ENCODE measurements at regions not wholly inside any gene's neighbourhood (a gene's known extent, or its start where the extent isn't known, plus 50 kb on each side); places are given as distances from the start of the nearest gene placed in this dataset.

- peaks cover 1% of the 10 kb centered on the region for H3K9me3 Mint-ChIP-seq (ENCODE audit: unreplicated experiment)
- H3K36me3 Mint-ChIP-seq (ENCODE audit: unreplicated experiment) = no peaks in the 10 kb centered on the region
- no peak for TF ChIP-seq CTCF (IDR thresholded peaks at IDR 0.05; ENCODE audit: partially characterized antibody, unreplicated experiment)
- peaks cover 5% of the 10 kb centered on the region for H3K27me3 Mint-ChIP-seq (ENCODE audit: unreplicated experiment)
- DNase-seq = no peak
- H3K4me1 Mint-ChIP-seq (ENCODE audit: low read depth, unreplicated experiment) = peaks cover 8% of the 10 kb centered on the region
- H3K4me3 Mint-ChIP-seq (ENCODE audit: unreplicated experiment) = no peak overlapping the region
- H3K27ac Mint-ChIP-seq (ENCODE audit: unreplicated experiment) = no peak overlapping the region
Observed at GRCh38 chr1:55278378-55278777, 63.2 kb upstream of the USP24 start.

DNA sequence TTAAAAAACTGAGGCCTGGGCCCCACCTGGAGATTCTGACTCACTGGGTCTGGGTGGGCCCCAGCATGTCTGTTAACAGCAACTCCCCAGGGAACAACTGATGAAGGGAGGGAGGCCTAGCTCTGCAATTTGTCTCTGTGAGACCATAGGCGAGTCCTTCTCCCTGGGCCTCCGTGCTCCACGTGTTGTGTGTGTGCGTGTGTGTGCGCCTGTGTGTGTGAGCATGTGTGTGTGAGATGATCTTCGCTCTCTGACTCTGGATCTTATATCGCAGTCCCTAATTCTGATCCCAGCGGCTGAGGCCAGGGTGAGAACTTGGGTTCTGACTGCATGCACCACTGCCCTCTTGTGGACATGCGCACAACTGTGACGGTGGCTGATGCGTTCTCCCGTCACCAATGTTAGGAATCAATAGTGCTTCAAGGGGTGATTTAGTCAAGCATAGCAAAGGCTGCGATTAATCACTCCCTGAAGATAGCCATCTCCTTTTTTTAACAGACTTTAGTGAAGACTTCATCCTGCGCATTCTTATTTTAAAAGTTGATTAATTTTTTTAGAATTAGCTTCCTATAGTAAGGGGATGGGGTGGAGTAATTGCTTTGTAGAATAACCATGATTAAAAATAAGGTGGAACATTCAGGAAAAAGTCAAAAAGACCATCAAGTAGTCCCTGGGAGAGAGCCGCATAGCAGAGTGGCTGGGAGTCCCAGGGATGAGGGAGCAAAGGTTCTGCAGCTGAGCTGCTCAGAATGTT is 62.4 kb upstream of the USP24 start:
- peak; percentile 92 for DNase-seq
- peaks cover 8% of the 10 kb centered on the region for H3K4me1 Mint-ChIP-seq (ENCODE audit: low read depth, unreplicated experiment)
- peaks cover 5% of the 10 kb centered on the region for H3K27me3 Mint-ChIP-seq (ENCODE audit: unreplicated experiment)
- TF ChIP-seq CTCF (IDR thresholded peaks at IDR 0.05; ENCODE audit: partially characterized antibody, unreplicated experiment) = peak; percentile 75
- no peak overlapping the region for H3K27ac Mint-ChIP-seq (ENCODE audit: unreplicated experiment)
- H3K9me3 Mint-ChIP-seq (ENCODE audit: unreplicated experiment) = peaks cover 1% of the 10 kb centered on the region
- no peaks in the 10 kb centered on the region for H3K36me3 Mint-ChIP-seq (ENCODE audit: unreplicated experiment)
- H3K4me3 Mint-ChIP-seq (ENCODE audit: unreplicated experiment) = no peak overlapping the region

DNA sequence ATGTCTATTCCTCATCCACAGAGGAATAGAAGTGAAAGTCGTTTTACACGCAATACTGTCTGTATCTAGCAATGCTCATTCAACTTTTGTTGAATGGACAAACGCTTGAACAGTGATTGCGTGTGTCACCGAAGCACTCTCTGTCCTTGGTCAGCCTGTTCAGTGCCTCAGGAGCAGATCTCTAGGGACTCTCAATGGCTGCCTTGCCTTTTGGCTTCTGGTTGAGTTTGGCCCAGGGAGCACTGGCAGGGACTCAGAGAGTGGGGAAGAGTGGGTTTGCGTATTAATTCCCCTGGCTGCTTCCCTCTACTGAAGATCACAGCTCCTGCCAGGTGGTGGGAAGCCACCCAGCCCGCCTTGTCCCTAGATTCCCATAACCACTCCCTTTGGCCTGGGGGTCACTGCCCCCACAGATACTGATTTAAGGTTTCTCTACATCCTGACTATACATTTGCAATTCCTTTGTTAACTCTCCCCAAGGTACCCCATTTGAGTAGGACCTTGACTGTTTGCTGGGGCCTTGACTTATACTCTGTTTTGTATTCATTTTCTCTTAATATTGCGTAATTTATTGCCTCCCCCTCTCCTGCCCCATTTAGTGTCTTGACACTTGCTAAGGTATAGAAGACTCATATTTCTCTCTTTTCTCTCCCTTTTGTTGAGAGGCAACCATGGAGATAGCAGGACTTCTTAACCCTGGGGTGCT is 61.7 kb upstream of the USP24 start:
- no peak for TF ChIP-seq CTCF (IDR thresholded peaks at IDR 0.05; ENCODE audit: partially characterized antibody, unreplicated experiment)
- H3K27me3 Mint-ChIP-seq (ENCODE audit: unreplicated experiment) = peaks cover 5% of the 10 kb centered on the region
- H3K4me1 Mint-ChIP-seq (ENCODE audit: low read depth, unreplicated experiment) = peaks cover 8% of the 10 kb centered on the region
- peaks cover 1% of the 10 kb centered on the region for H3K9me3 Mint-ChIP-seq (ENCODE audit: unreplicated experiment)
- no peak for DNase-seq
- no peak overlapping the region for H3K4me3 Mint-ChIP-seq (ENCODE audit: unreplicated experiment)
- H3K36me3 Mint-ChIP-seq (ENCODE audit: unreplicated experiment) = no peaks in the 10 kb centered on the region
- no peak overlapping the region for H3K27ac Mint-ChIP-seq (ENCODE audit: unreplicated experiment)

DNA sequence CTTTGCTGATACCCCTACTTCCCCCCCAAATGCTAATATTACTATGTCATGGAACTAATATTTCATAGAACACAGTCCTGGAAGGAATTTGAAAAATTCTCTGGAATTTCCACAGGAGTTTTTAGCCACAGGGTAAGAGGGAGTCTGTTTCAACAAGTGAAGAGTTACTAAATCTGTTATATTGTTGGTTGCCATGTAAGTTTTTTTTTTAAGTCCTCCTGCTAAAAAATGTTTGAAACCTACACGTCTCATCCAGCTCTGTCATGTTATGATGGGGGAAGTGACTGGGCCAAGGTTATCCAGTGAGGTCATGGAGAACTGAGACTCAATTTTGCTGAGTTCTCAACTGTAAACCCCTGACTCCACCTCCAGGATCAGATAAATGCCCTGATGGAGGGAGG is 60.8 kb upstream of the USP24 start:
- H3K27me3 Mint-ChIP-seq (ENCODE audit: unreplicated experiment) = peaks cover 5% of the 10 kb centered on the region
- DNase-seq = no peak
- no peak overlapping the region for H3K4me3 Mint-ChIP-seq (ENCODE audit: unreplicated experiment)
- no peak overlapping the region for H3K27ac Mint-ChIP-seq (ENCODE audit: unreplicated experiment)
- H3K36me3 Mint-ChIP-seq (ENCODE audit: unreplicated experiment) = no peaks in the 10 kb centered on the region
- no peak for TF ChIP-seq CTCF (IDR thresholded peaks at IDR 0.05; ENCODE audit: partially characterized antibody, unreplicated experiment)
- H3K9me3 Mint-ChIP-seq (ENCODE audit: unreplicated experiment) = peaks cover 1% of the 10 kb centered on the region
- peaks cover 8% of the 10 kb centered on the region for H3K4me1 Mint-ChIP-seq (ENCODE audit: low read depth, unreplicated experiment)

- no peak overlapping the region for H3K4me3 Mint-ChIP-seq (ENCODE audit: unreplicated experiment)
- H3K27me3 Mint-ChIP-seq (ENCODE audit: unreplicated experiment) = peaks cover 5% of the 10 kb centered on the region
- peaks cover 8% of the 10 kb centered on the region for H3K4me1 Mint-ChIP-seq (ENCODE audit: low read depth, unreplicated experiment)
- no peak for DNase-seq
- no peak overlapping the region for H3K27ac Mint-ChIP-seq (ENCODE audit: unreplicated experiment)
- no peaks in the 10 kb centered on the region for H3K36me3 Mint-ChIP-seq (ENCODE audit: unreplicated experiment)
- H3K9me3 Mint-ChIP-seq (ENCODE audit: unreplicated experiment) = peaks cover 1% of the 10 kb centered on the region
- TF ChIP-seq CTCF (IDR thresholded peaks at IDR 0.05; ENCODE audit: partially characterized antibody, unreplicated experiment) = no peak
Observed at GRCh38 chr1:55275151-55275748, 60.1 kb upstream of the USP24 start.

Data from glutamatergic neuron (in vitro differentiated cells).